ENCODE measurements at regions not wholly inside any gene's neighbourhood (a gene's known extent, or its start where the extent isn't known, plus 50 kb on each side); places are given as distances from the start of the nearest gene placed in this dataset.

- TF ChIP-seq, protein P1, sequence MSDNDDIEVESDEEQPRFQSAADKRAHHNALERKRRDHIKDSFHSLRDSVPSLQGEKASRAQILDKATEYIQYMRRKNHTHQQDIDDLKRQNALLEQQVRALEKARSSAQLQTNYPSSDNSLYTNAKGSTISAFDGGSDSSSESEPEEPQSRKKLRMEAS (IDR thresholded peaks at IDR 0.05; ENCODE audit: low read depth, low read length), result no peak
- TF ChIP-seq CTCF (IDR thresholded peaks at IDR 0.05; ENCODE audit: low read depth, low read length), result no peak
- no peak for TF ChIP-seq POLR2A (IDR thresholded peaks at IDR 0.05; ENCODE audit: extremely low read depth, insufficient read length)
Observed at GRCh38 chr2:155840661-155841060, 491.9 kb downstream of the NR4A2 start.

Data from NB4 (cell line).